Keratinocyte (primary cell): ENCODE measurements at regions not wholly inside any gene's neighbourhood (a gene's known extent, or its start where the extent isn't known, plus 50 kb on each side); places are given as distances from the start of the nearest gene placed in this dataset.

ENCODE experiments used
- DNase-seq: peaks from one replicate; pipeline ENCODE4 v3.0.0-alpha.2; 2011; ENCODE audit warnings: low read depth, missing footprints, low spot score
- FAIRE-seq: peaks from 2 replicates; lab custom pipeline; 2011; peaks lifted over from hg19 to GRCh38; lab: Jason Lieb, UNC
- H2AFZ ChIP-seq: 2 replicates; pipeline ENCODE4 v1.6.0; 2012; ENCODE audit warnings: low read length, control low read depth, inconsistent platforms; ENCODE audit not compliant: control insufficient read depth
- H3K27ac ChIP-seq: 2 replicates; pipeline ENCODE4 v1.5.1; 2011; ENCODE audit warnings: low read length; ENCODE audit not compliant: control insufficient read depth, insufficient read depth
- H3K27me3 ChIP-seq: 3 replicates; pipeline ENCODE4 v1.6.0; 2011; ENCODE audit warnings: low read length; ENCODE audit not compliant: control insufficient read depth, insufficient read depth; ENCODE audit errors: extremely low read depth
- H3K36me3 ChIP-seq, 2 experiments: 2 replicates in 1 of 2; 3 replicates in 1 of 2; pipeline ENCODE4 v1.5.1; 2011; ENCODE audit warnings: low read length in 2 of 2, mild to moderate bottlenecking in 1 of 2; ENCODE audit not compliant: control insufficient read depth in 2 of 2, insufficient read depth in 2 of 2; ENCODE audit errors: extremely low read depth in 1 of 2
- H3K4me1 ChIP-seq: 3 replicates; pipeline ENCODE4 v1.5.1; 2011; ENCODE audit warnings: low read length; ENCODE audit not compliant: control insufficient read depth, insufficient read depth; ENCODE audit errors: extremely low read depth
- H3K4me2 ChIP-seq: 3 replicates; pipeline ENCODE4 v1.6.0; 2011; ENCODE audit warnings: low read depth, low read length; ENCODE audit not compliant: control insufficient read depth, insufficient read depth; ENCODE audit errors: extremely low read depth
- H3K4me3 ChIP-seq, 3 experiments: fragments of 200-600 bp in 1 of 3; sonication (generic) in 1 of 3; 2 replicates in 2 of 3; 3 replicates in 1 of 3; pipeline ENCODE4 v1.5.1; 2011 to 2016; ENCODE audit warnings: low read length in 3 of 3, mild to moderate bottlenecking in 3 of 3, control low read depth in 2 of 3, inconsistent platforms in 1 of 3, low read depth in 1 of 3, mixed read lengths in 1 of 3, mixed run types in 1 of 3, moderate library complexity in 1 of 3; ENCODE audit not compliant: control insufficient read depth in 2 of 3, insufficient read depth in 2 of 3; ENCODE audit errors: extremely low read depth in 1 of 3
- H3K79me2 ChIP-seq: 2 replicates; pipeline ENCODE4 v1.6.0; 2012; ENCODE audit warnings: low read length; ENCODE audit not compliant: control insufficient read depth, insufficient read depth
- H3K9ac ChIP-seq: 3 replicates; pipeline ENCODE4 v1.6.0; 2011; ENCODE audit warnings: low read length; ENCODE audit not compliant: control insufficient read depth, insufficient read depth; ENCODE audit errors: extremely low read depth
- H3K9me1 ChIP-seq: 3 replicates; pipeline ENCODE4 v1.6.0; 2011; ENCODE audit warnings: low read length; ENCODE audit not compliant: control insufficient read depth, insufficient read depth; ENCODE audit errors: extremely low read depth
- H3K9me3 ChIP-seq: 2 replicates; pipeline ENCODE4 v1.5.1; 2012; ENCODE audit warnings: low read depth, low read length; ENCODE audit not compliant: control insufficient read depth
- H4K20me1 ChIP-seq: 3 replicates; pipeline ENCODE4 v1.6.0; 2011; ENCODE audit warnings: low read length; ENCODE audit not compliant: control insufficient read depth, insufficient read depth; ENCODE audit errors: extremely low read depth
- CTCF ChIP-seq, 3 experiments: IDR thresholded peaks in 1 of 3; conservative IDR thresholded peaks in 1 of 3; optimal IDR thresholded peaks in 1 of 3; 2 replicates in 2 of 3; 3 replicates in 1 of 3; pipeline versions ENCODE3 to v1.5.1; 2011; ENCODE audit warnings: low read length in 3 of 3, mild to moderate bottlenecking in 3 of 3, moderate library complexity in 2 of 3, control low read depth in 1 of 3, inconsistent platforms in 1 of 3; ENCODE audit not compliant: insufficient read depth in 2 of 3; ENCODE audit errors: extremely low read depth in 1 of 3
- EZH2 ChIP-seq: IDR thresholded peaks from one replicate; pipeline ENCODE4 v1.6.1; 2012; ENCODE audit warnings: inconsistent platforms, mild to moderate bottlenecking, low read length, moderate library complexity
- dilution Hi-C: fragments of 300-500 bp; cut with MboI; formaldehyde crosslinking; loops from one replicate; pipeline ENCODE4 v1.7.0; 2020; ENCODE audit warnings: low sequenced_read_pairs; ENCODE audit not compliant: extremely low pct_ligation_motif_present

GRCh38 chr17:73798111-73798748 lies 154.0 kb upstream of the SDK2 start:
- H3K4me2 ChIP-seq: no peak overlapping the region
- no peaks in the 10 kb centered on the region for H3K36me3 ChIP-seq
- no peaks in the 10 kb centered on the region for H4K20me1 ChIP-seq
- DNase-seq: peak; percentile 19
- no peak overlapping the region for H3K9ac ChIP-seq
- dilution Hi-C loops: no loop called here
- no peaks in the 10 kb centered on the region for H3K9me3 ChIP-seq
- H2AFZ ChIP-seq: no peak overlapping the region
- H3K4me1 ChIP-seq: peaks cover 8% of the 10 kb centered on the region
- no peak overlapping the region for H3K27ac ChIP-seq
- no peaks in the 10 kb centered on the region for H3K27me3 ChIP-seq
- no peak for FAIRE-seq
- H3K79me2 ChIP-seq: no peaks in the 10 kb centered on the region
- H3K4me3 ChIP-seq: no peak overlapping the region
- no peaks in the 10 kb centered on the region for H3K9me1 ChIP-seq
- TF ChIP-seq CTCF (optimal IDR thresholded peaks at IDR 0.05 in 1 of 3, IDR thresholded peaks at IDR 0.05 in 1 of 3, conservative IDR thresholded peaks at IDR 0.05 in 1 of 3; ENCODE audit: extremely low read depth in 1 of 3, insufficient read depth in 2 of 3, low read length in 3 of 3) (no peak), EZH2 (no peak)

GRCh38 chr17:73799096-73799495 lies 154.9 kb upstream of the SDK2 start:
- Histone ChIP-seq H2AFZ (no peak overlapping the region), H3K27ac (no peak overlapping the region), H3K36me3 (no peaks in the 10 kb centered on the region), H3K9me3 (no peaks in the 10 kb centered on the region), H3K4me2 (no peak overlapping the region), H3K4me3 (no peak overlapping the region), H3K9me1 (no peaks in the 10 kb centered on the region), H3K79me2 (no peaks in the 10 kb centered on the region), H3K4me1 (peaks cover 8% of the 10 kb centered on the region), H3K27me3 (no peaks in the 10 kb centered on the region), H3K9ac (no peak overlapping the region), H4K20me1 (no peaks in the 10 kb centered on the region)
- FAIRE-seq (no peak), DNase-seq (no peak)
- no peak for TF ChIP-seq EZH2
- dilution Hi-C loops: no loop called here
